CD14-positive monocyte (primary cell): ENCODE measurements at regions not wholly inside any gene's neighbourhood (a gene's known extent, or its start where the extent isn't known, plus 50 kb on each side); places are given as distances from the start of the nearest gene placed in this dataset.

Experiments used
- DNase-seq, 3 donors: peaks; one replicate each; pipeline ENCODE4 v3.0.0-alpha.2; 2011 to 2022
- H2AFZ ChIP-seq: 2 replicates; pipeline ENCODE4 v1.6.0; 2012; ENCODE audit warnings: mild to moderate bottlenecking, low read depth, low read length, inconsistent platforms; ENCODE audit not compliant: insufficient read depth, poor library complexity, severe bottlenecking
- H3K27ac ChIP-seq, 2 donors: 1 replicate in 1 of 2; 2 replicates in 1 of 2; pipeline ENCODE4 v1.5.1; 2012 to 2013; ENCODE audit warnings: low read length in 2 of 2, control low read depth in 1 of 2, inconsistent platforms in 1 of 2, low read depth in 1 of 2, mild to moderate bottlenecking in 1 of 2
- H3K27me3 ChIP-seq, 2 donors: one replicate each; pipeline versions ENCODE4 v1.6.0 to v1.6.1; 2011 to 2013; ENCODE audit warnings: low read length in 2 of 2; ENCODE audit not compliant: control insufficient read depth in 2 of 2, insufficient read depth in 2 of 2
- H3K36me3 ChIP-seq, 2 donors: replicated peaks in 1 of 2; 1 replicate in 1 of 2; 2 replicates in 1 of 2; pipeline versions ENCODE4 v1.5.1 to v1.6.1; 2012 to 2013; ENCODE audit warnings: low read length in 2 of 2, control low read depth in 1 of 2, inconsistent platforms in 1 of 2, mild to moderate bottlenecking in 1 of 2; ENCODE audit not compliant: insufficient read depth in 2 of 2, control insufficient read depth in 1 of 2
- H3K4me1 ChIP-seq, 2 donors: 1 replicate in 1 of 2; 2 replicates in 1 of 2; pipeline versions ENCODE4 v1.5.1 to v1.6.1; 2012 to 2013; ENCODE audit warnings: low read length in 2 of 2, control low read depth in 1 of 2, inconsistent platforms in 1 of 2, mild to moderate bottlenecking in 1 of 2, moderate library complexity in 1 of 2; ENCODE audit not compliant: insufficient read depth in 2 of 2, control insufficient read depth in 1 of 2
- H3K4me2 ChIP-seq: replicated peaks from 2 replicates; pipeline ENCODE3; 2012; ENCODE audit warnings: low read length, moderate library complexity, mild to moderate bottlenecking; ENCODE audit not compliant: poor library complexity, severe bottlenecking; ENCODE audit errors: extremely low read depth
- H3K4me3 ChIP-seq, 3 experiments: fragments of 200-600 bp in 1 of 3; sonication (generic) in 1 of 3; replicated peaks in 1 of 3; 1 replicate in 2 of 3; 2 replicates in 1 of 3; pipeline ENCODE4 v1.5.1; 2011 to 2013; ENCODE audit warnings: low read length in 3 of 3, mild to moderate bottlenecking in 3 of 3, control low read depth in 2 of 3, low read depth in 2 of 3, inconsistent platforms in 1 of 3, moderate library complexity in 1 of 3
- H3K79me2 ChIP-seq: 2 replicates; pipeline ENCODE4 v1.6.0; 2012; ENCODE audit warnings: mild to moderate bottlenecking, control low read depth, inconsistent platforms, low read length, moderate library complexity; ENCODE audit not compliant: insufficient read depth
- H3K9ac ChIP-seq: 2 replicates; pipeline ENCODE4 v1.6.0; 2017; ENCODE audit warnings: low read length, mild to moderate bottlenecking; ENCODE audit not compliant: insufficient read depth, poor library complexity, severe bottlenecking
- H3K9me3 ChIP-seq, 2 donors: replicated peaks in 1 of 2; 1 replicate in 1 of 2; 2 replicates in 1 of 2; pipeline versions ENCODE4 v1.5.1 to v1.6.1; 2012 to 2013; ENCODE audit warnings: low read length in 2 of 2, control low read depth in 1 of 2; ENCODE audit not compliant: control insufficient read depth in 1 of 2, insufficient read depth in 1 of 2
- H4K20me1 ChIP-seq: 2 replicates; pipeline ENCODE4 v1.6.0; 2012; ENCODE audit warnings: mild to moderate bottlenecking, low read length, control low read depth, moderate library complexity; ENCODE audit not compliant: insufficient read depth
- H3K27ac Mint-ChIP-seq, 7 donors: one replicate each; pipeline ENCODE4 v1.8.0; 2020; ENCODE audit warnings: mild to moderate bottlenecking in 7 of 7, mixed read lengths in 7 of 7, moderate library complexity in 6 of 7, inconsistent platforms in 2 of 7
- H3K27me3 Mint-ChIP-seq, 3 donors: one replicate each; pipeline ENCODE4 v1.8.0; 2021 to 2022; ENCODE audit warnings: low read depth in 3 of 3, mild to moderate bottlenecking in 3 of 3, mixed read lengths in 3 of 3, moderate library complexity in 3 of 3, inconsistent platforms in 1 of 3
- H3K36me3 Mint-ChIP-seq, 2 donors: one replicate each; pipeline ENCODE4 v1.8.0; 2020; ENCODE audit warnings: mixed read lengths in 2 of 2, inconsistent platforms in 1 of 2, mild to moderate bottlenecking in 1 of 2
- H3K4me1 Mint-ChIP-seq: one replicate; pipeline ENCODE4 v1.8.0; 2020; ENCODE audit warnings: mild to moderate bottlenecking, mixed read lengths
- H3K4me3 Mint-ChIP-seq, 2 donors: one replicate each; pipeline ENCODE4 v1.8.0; 2020; ENCODE audit warnings: mild to moderate bottlenecking in 2 of 2, mixed read lengths in 2 of 2, moderate library complexity in 1 of 2
- H3K9me3 Mint-ChIP-seq, 7 donors: one replicate each; pipeline ENCODE4 v1.8.0; 2020 to 2022; ENCODE audit warnings: mixed read lengths in 7 of 7, mild to moderate bottlenecking in 6 of 7, moderate library complexity in 6 of 7, inconsistent platforms in 2 of 7
- WGBS: methylation state at CpG from one replicate; pipeline ENCODE4 v1.1.5; 2013; ENCODE audit warnings: missing lambda C conversion rate; ENCODE audit not compliant: insufficient coverage; 5-methylcytosine and 5-hydroxymethylcytosine counted together
- intact Hi-C, 2 donors: fragments of 100-400 bp; cut with micrococcal nuclease; formaldehyde crosslinking; loops; one replicate each; pipeline versions ENCODE4 v1.15.0 to v1.15.1; 2023
- TF ChIP-seq, protein P1 (sequence below): fragments of 200-600 bp; IDR thresholded peaks from one replicate; pipeline ENCODE4 v1.8.0; 2022; ENCODE audit warnings: antibody characterized with exemption, mild to moderate bottlenecking

DNA sequence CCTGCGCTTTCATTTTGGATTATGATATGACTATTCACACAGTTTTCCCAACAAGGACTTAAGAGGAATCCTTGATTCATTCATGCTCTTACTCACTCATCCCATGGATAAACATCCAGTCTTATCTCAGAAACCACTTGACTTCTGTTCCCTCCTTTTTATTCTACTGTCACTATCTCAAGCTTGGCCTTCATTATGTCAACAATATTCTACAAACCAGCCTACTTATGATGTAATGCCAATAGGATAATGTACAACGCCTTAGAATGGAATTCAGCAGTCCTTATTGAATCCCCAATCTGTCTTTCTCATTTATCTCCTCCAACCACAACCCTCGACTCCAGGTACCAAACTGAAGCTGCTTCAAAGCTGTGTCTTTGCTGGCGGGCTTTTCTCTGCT is 448.5 kb downstream of the PDZRN4 start:
- intact Hi-C loops: no loop called here
- H3K4me1 ChIP-seq: no peaks in the 10 kb centered on the region
- Mint-ChIP-seq H3K4me1 (no peaks in the 10 kb centered on the region), H3K27me3 (no peaks in the 10 kb centered on the region), H3K27ac (no peak overlapping the region), H3K9me3 (peaks cover 0 to 4% (median 2%) of the 10 kb centered on the region in 7 donors), H3K4me3 (no peak overlapping the region), H3K36me3 (no peaks in the 10 kb centered on the region)
- no peak overlapping the region for H2AFZ ChIP-seq
- 96% methylated on average over 3 of the region's 4 CpGs for WGBS
- no peak overlapping the region for H3K4me2 ChIP-seq
- no peak overlapping the region for H3K4me3 ChIP-seq
- H3K9me3 ChIP-seq: no peaks in the 10 kb centered on the region
- no peaks in the 10 kb centered on the region for H3K79me2 ChIP-seq
- no peaks in the 10 kb centered on the region for H3K36me3 ChIP-seq
- no peak for DNase-seq
- H3K27ac ChIP-seq: no peak overlapping the region
- H4K20me1 ChIP-seq: no peaks in the 10 kb centered on the region
- TF ChIP-seq, protein P1, sequence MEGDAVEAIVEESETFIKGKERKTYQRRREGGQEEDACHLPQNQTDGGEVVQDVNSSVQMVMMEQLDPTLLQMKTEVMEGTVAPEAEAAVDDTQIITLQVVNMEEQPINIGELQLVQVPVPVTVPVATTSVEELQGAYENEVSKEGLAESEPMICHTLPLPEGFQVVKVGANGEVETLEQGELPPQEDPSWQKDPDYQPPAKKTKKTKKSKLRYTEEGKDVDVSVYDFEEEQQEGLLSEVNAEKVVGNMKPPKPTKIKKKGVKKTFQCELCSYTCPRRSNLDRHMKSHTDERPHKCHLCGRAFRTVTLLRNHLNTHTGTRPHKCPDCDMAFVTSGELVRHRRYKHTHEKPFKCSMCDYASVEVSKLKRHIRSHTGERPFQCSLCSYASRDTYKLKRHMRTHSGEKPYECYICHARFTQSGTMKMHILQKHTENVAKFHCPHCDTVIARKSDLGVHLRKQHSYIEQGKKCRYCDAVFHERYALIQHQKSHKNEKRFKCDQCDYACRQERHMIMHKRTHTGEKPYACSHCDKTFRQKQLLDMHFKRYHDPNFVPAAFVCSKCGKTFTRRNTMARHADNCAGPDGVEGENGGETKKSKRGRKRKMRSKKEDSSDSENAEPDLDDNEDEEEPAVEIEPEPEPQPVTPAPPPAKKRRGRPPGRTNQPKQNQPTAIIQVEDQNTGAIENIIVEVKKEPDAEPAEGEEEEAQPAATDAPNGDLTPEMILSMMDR: no peak
- H3K9ac ChIP-seq: no peak overlapping the region
- H3K27me3 ChIP-seq: no peaks in the 10 kb centered on the region

DNA sequence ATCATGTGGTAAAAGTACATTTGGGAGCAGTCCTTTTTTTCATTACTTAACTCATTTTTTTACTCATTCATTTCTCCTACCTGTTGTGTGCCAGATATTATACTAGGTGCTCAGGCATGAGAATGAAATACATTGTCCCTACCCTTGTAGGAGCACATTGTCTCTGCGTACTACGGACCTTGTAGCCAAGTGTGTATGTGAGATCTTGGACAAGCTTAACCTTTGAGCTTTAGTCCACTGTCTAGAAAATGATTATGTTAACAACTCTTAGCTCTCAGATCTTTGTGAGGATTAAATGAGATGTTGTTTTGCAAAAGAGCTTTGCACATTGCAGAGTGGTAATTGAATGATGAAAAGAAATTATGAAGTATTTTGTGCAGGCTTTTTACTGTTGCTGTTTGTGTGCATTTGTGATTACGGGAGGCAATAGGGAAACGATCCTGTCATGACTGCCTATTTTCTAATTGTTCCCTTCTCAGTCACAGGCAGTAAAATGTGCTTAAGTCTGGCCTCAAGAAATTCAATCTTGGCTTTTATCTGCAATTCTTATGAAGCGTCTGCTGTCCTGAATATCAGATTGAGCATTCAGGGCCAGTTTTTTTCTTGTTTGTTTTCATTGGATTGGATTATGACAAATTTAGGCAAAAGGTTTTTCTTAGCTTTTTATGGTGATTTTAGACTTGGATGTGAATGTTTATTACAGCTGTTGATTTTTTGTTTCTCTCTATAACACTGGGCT is 447.7 kb downstream of the PDZRN4 start:
- Mint-ChIP-seq H3K4me3 (no peak overlapping the region), H3K27me3 (no peaks in the 10 kb centered on the region), H3K4me1 (no peaks in the 10 kb centered on the region), H3K9me3 (peaks cover 2 to 6% (median 4%) of the 10 kb centered on the region in 7 donors), H3K27ac (no peak overlapping the region), H3K36me3 (no peaks in the 10 kb centered on the region)
- intact Hi-C loops: no loop called here
- H3K4me2 ChIP-seq: no peak overlapping the region
- 100% methylated on average over 2 of the region's 5 CpGs for WGBS
- H3K27me3 ChIP-seq: no peaks in the 10 kb centered on the region
- H3K4me3 ChIP-seq: no peak overlapping the region
- no peaks in the 10 kb centered on the region for H4K20me1 ChIP-seq
- H3K9me3 ChIP-seq: no peaks in the 10 kb centered on the region
- TF ChIP-seq, protein P1: no peak
- no peak overlapping the region for H2AFZ ChIP-seq
- H3K79me2 ChIP-seq: no peaks in the 10 kb centered on the region
- no peak overlapping the region for H3K9ac ChIP-seq
- DNase-seq: no peak
- no peak overlapping the region for H3K27ac ChIP-seq
- H3K4me1 ChIP-seq: no peaks in the 10 kb centered on the region
- H3K36me3 ChIP-seq: no peaks in the 10 kb centered on the region
